Suppressor macrophage treated with lipopolysaccharide for 1 hour (primary cell): ENCODE measurements at regions not wholly inside any gene's neighbourhood (a gene's known extent, or its start where the extent isn't known, plus 50 kb on each side); places are given as distances from the start of the nearest gene placed in this dataset.

Source experiments
- DNase-seq, 3 donors: peaks; one replicate each; pipeline ENCODE4 v3.0.0-alpha.2; 2020 to 2022

DNA sequence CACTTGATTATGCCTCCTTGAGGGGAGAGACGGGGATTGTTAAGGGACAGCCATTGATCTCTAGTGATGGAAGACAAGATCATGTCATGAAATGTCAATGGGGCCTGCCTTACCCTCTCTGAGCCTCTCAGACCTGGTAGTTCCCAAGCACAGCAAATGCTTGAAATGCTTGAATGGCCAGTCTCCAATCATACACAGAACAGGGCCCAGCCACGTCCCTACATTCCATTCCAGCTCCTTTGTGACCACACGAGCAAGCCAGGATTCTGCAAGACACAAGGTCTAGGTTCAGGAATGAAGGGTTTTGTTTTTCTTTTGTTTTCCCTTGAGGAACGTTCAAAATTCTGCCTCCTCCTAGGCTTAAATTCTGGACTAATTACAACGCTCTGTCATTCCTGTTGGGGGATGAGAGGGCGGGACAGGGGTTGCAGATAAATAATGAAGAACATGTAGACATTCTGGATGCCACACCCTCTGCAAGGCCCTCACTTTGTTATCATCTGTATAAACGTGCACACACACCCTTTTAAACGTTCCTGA, 98.1 kb upstream of the YPEL5 start:
- no peak for DNase-seq

DNA sequence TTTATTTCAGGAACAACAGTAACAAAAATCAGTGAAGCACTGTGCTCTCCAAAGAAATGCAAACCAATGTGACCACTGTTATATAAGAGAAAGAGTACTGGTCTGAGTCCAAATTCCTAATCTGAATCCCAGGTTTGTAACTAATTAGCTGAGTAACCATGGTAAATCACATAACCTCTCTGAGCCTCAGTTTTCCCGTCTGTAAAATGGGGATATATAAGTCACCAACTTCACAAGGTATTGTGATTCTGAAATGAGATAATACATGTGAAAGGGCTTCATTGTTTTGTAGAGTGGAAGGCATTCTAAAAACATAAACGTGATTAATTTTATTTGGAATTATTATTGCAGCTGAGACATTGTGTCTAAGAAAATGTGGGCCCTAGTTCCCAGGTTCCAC, 91.3 kb upstream of the YPEL5 start:
- DNase-seq, result no peak

DNA sequence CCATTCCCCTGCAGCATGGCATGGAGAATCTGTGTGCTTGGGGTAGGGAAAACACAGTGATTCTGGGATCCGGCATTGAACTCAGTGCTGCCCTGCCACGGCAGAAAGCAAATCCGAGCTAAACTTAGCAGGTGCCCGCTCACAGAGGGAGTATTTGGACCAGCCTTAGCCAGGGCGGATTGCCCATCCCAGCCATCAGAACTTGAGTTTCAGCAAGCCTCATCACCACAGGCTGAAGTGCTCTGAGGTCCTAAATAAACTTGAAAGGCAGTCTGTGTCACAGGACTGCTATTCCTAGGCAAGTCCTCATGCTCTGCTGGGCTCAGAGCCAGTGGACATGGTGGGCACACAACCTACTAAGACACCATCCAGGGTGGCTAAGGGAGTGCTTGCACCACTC, 86.2 kb upstream of the YPEL5 start:
- no peak for DNase-seq

DNA sequence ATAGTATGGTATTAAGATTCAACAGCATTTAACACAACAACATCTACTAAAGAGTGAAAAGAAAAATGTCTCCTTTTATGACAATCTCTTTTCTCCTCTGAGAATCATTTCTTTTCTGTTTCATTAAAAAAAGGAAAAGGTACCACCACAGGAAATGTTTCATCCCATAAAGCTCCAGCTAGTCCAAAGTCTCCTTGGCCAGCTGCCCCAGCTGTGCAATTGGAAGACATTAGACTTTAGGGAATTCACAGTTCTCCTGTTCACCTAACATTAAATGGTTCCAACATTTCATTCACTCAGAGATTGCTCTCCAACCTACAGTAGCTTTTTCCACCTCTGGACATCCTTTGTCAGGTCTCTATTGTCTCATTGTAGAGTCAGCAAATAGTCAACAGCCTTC, 78.7 kb upstream of the YPEL5 start:
- DNase-seq, result no peak

DNA sequence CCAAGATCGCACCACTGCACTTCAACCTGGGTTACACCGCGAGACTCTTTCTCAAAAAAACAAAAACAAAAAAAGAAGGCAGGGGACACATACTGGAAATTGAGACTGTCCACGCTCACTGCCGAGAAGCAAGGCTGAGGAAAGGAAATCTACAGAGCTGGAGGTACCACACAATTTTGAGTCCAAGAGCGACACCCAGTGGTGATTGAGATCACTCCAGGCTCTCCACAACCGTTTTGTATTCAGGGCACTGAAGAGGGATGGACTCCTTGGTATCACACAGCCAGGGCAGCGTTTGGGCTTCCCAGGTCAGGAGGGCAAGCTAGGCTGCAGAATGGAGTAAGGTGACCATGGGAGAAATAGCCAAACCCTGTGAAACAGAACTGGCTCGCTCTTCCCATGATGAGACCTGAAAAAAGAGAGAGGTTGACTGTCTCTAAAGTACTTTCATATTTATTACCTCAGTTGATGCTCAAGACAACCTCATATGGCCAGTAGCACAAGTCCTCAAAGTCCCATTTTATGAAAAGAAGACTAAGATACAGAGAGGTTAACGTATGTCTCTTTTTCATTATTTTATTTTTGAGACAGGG, 74.5 kb upstream of the YPEL5 start:
- peak; percentile 74 to 79 (median 79) for DNase-seq

DNA sequence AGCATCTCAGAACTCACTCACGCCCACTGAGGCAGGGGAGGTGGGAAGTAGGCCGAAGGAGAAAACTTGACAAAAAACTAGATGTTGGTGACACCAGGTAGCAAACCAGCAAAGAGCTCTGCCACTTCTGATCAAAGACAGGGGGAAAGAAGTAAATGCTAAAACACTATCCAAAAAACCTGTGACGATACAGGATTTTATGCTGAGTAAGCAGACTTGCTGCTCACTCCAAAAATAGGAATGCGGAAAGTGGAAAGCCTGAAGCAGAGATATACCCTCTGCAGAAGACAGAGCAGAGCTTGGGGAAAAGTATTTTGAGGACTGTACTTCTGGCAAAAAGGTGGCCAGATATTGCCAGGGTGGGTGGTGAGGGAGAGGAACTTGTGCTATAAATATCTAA, 73.3 kb upstream of the YPEL5 start:
- DNase-seq, result no peak

DNA sequence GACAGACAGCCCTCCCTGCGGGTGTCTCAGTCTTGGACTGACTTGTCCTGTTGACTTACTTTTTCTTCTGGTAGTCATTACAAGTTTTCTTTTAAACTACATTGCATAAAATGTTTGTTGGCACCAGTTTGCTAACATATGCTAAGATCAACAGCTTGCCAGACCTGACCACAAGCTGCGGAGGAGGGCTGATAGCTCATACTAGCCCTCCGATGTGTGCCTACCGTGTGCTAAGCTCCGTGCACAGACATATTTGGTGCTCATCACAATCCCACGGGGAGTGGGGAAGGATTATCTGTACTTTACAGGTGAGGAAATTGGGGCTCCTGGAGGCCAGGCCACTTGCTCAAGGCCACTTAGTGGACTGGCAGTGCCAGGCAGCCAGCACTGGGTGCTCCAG, 72.8 kb upstream of the YPEL5 start:
- no peak for DNase-seq

DNA sequence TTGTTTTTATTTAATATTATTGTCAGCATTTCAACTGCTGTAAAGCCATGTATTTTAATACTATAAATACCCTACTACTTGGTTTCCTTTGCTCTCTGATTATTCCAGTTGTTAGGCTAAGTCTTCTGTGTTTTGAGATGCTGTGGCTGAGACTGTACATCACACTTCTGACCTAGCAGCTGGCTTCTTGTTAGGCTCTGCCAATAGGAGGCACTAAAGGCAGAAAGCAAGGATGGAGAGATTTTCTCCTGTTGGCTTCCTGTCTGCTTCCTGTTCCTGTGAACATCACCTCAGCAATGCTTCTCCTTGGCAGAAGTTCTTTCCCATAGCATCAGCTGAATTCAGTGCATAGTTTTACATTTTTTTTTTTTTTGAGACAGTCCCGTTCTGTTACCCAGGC, 68.3 kb upstream of the YPEL5 start:
- DNase-seq, result no peak

DNA sequence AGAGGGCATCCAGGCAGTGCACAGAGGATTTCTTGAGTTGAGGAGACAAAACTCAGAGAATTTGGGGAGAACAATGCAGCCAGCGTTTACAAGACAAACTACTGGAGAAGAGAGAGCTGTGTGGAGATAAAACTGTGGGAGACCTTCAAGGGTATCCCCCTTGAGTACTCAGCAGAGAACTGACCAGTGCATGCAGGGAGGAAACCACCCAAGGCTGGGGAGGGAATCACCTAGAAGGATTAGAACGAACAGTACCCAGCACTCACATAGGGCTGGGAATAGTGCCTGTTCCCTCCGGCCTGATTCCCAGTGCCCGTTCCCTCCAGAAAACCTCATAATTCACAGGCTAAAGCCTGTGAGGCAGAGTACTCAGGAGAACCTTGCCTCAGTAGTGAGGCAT, 61.9 kb upstream of the YPEL5 start:
- DNase-seq, result no peak

DNA sequence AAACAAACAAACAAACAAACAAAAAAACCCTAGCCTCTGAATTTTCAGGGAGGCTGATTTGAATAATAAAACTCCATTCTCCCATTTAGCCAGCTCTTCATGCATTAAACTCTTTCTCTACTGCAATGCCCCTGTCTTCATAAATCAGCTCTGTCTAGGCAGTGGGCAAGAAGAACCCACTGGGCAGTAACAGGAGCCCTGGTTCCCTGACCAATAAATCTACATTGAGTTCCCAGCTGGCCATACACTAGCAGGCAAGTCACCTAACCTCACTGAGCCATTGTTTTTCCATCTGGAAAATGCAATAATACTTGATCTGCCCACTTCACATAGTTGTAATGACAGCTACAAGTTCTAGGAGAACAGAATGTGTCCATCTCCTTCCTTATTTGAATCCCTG, 57.6 kb upstream of the YPEL5 start:
- DNase-seq, result no peak

DNA sequence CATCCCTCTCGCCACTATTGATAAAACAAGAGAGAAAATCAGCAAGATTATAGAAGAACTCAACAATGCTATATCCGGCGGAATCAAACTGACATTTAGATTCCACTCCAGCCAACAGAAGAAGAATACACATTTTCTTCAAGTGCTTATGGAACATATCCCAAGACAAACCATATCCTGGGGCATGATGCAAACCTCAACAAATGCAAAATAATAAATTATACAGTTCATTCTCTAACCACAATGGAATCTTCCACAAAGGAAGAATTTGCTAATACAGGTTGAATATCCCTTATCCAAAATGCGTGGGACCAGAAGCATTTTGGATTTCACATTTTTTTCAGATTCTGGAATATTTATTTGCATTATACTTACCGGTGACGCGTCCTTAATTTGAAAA, 51.4 kb upstream of the YPEL5 start:
- no peak for DNase-seq

DNA sequence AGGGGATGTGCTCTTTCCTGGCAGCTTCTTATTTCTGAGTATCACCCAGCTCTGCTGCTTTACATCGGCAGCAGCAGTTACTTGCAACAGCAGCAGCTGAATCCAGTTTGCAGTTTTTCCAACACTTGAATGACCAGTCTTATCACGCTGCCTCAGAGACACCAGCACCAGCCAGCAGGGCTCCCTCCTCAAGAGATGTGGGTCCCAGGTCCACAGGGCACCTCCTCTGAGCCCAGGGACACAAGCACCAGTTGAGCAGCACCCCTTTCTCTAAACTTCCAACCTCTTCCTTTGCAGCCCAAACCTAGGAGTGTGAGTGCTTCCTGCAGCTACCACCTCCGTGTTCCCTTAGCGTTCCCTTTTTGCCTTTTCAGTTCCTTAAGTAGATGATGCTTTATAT, 50.4 kb upstream of the YPEL5 start:
- DNase-seq, result no peak
